MV-4-11 (cell line): ENCODE measurements at regions not wholly inside any gene's neighbourhood (a gene's known extent, or its start where the extent isn't known, plus 50 kb on each side); places are given as distances from the start of the nearest gene placed in this dataset.

ENCODE experiments used
- DNase-seq: peaks from one replicate; lab custom pipeline; 2025; lab: John Stamatoyannopoulos, UW

DNA sequence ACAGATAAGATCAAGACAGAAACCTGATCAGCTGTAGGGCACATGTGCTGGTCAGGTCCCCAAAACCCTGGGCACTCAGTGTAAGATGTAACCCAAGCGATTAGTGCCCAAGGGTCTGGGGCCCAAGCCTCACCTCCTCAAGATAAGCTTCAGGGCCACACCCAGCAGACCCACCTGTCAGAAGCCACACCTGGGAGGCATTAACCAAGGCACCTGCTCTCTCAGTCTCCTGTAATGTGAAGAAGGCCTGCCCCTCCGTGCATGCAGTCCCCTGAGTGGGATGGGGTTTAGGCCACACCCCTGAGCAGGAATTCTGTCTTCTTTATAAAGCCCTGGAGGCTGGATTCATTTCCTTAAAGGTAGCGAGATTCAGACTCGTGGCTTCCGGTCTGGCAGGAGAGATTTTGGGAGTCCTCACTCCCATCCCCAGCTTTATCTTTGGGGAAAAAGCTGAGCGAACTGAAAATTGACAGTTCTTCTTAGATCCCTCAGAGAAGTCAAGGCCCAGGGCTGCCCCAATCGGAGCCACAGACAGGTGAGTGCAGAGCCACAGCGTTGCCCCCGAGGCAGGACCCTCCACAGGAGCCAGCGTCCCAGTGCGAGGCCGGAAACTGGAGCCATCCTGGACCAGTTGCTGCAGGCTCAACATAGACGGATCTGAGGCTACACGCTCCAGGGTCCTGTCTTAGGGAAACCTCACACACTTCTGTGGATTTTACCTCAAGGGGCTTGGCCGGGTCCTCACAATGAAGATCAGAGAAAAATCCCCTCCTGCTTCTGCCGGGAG lies 357.6 kb upstream of the IRX4 start:
- no peak for DNase-seq

DNA sequence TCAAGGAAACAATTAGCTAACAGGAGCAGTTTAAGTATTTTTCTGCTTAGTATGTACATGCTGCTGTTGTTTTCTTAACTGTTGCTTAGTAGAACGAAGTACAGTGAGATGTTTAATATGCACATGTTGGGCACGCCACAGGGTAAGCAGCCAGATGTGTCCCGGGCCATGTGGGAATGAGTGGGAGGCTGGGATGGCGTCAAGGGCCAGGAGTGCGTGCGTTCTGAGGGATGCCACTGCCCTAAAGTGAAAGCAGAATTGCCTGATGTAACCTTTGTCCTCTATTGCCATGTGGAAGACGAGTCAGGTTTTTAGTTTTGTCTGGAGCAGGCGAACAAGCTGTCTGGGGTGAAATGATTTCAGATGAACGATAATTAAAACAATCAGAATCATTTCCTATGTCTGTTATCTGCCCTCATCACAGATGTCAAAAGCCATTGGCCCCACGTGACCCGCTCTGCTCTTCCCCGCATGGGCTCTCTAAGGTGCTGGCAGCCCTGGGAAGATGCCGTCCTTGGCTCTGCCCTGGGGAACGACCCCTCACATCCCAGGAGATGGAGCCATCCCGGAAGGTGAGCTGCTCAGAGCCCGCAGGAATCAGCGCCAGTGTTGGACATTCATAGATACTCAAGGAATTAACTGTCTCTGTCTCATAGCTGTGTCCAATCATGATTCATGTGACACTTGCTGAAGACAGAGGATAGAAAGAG lies 356.6 kb upstream of the IRX4 start:
- DNase-seq, result no peak

DNA sequence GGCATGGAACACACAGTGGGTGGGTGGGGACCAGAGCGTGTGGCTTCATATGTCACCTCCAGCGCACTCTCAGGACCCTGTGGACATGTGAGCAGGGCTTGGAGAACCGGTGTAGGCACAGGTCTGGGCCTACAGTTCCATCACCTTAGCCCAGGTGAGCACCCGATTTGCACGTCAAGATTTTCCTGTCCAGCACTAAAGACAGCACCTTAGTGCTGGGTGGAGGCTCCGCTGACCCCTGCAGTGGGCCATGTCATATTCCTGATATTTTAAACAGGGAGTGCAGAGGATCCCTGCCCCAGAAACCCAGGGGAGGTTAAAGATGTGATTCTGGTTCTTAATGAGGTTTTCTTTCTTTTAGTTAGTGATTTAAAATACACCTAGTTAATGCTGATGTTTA lies 356.0 kb upstream of the IRX4 start:
- DNase-seq, result no peak

DNA sequence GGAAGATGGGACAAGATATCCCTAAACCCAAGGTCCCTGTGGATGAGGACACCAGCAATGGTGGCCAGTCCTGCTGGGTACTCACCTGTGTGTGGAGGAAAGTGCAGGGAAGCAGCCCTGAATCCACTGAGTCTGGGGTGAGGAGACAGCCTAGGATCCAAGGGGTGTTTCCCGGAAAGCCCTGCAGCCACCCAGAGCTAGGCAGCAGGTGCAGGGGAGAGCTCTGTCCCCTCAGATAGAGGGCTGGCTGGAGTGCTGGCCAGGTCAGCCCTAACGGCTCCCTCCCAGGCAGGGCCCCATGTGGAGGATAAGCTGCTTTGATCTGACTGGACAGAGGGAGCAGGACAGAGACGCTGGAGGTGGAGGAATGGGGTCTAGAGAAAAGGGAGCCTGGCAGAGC lies 344.7 kb upstream of the IRX4 start:
- no peak for DNase-seq

DNA sequence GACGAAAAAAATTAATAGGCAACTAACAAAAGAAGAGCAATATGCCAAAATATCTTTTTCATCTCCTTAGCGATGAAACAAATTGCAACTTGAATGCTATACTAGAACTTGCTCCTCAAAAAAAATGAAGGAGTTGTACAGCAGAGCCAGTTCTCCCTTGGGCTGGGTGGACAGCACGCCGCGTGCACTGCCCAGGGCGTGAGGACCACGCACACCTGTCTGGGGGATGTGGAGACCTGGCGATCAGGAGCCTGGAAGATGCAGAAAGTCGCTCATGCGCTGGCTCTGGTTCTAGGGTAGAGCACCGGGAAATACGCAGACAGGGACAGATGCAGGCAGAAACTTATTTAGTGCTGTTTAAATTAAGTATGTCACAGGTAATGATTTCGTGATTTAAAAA lies 342.0 kb upstream of the IRX4 start:
- no peak for DNase-seq

DNA sequence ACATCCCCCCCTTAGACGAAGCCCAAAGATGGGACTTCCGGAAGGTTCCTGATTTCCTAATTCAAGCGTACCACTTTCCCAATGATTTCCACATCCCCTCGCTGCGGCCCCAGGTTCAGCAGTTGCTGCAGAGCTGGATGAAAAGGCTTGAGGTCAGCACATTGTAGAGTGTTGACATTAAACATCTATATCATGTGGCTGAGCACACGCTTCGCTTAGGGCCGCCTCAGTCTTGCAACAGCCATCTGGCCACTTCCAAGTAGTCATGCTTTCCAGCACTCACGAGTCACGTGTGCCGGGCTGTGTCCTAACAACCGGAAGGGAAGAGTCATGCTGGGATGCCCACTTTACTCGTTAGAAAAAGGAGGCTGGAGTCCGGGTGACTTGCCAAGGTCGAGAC lies 340.6 kb upstream of the IRX4 start:
- no peak for DNase-seq

DNA sequence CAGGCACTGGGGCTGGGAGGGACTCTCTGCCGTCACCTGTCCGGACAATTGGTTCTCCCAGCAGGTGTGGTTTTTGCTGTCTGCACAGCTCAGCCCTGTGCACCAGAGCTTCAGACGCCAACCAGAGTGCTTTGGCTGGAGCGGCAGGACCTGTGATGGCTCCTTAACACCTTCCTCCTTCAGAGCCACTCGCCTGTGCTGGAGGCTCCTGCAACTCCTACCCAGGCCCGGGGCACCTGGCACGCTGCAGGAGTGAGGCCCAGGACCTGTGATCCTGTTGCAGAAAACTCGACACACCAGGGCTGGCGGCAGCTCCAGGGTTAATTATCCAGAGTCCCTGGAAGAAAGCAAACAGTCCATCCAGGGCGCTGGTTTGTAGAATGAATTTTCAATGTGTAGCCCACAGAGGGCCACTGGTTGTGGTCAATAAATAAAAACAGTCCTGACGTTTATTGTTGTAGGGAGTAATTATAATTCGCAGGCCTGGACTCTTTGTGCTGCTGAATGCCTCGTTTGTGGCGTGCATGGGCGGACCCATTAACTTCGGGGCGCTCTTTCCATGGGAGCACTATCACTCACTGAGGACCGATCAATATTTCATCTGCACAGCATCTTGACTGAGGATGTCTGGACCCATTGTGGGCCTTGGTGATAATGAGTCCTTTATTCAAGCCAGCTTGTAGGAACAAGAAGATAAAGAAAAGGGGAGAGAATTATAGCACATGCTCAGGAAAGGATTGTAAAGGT lies 339.7 kb upstream of the IRX4 start:
- DNase-seq, result no peak

DNA sequence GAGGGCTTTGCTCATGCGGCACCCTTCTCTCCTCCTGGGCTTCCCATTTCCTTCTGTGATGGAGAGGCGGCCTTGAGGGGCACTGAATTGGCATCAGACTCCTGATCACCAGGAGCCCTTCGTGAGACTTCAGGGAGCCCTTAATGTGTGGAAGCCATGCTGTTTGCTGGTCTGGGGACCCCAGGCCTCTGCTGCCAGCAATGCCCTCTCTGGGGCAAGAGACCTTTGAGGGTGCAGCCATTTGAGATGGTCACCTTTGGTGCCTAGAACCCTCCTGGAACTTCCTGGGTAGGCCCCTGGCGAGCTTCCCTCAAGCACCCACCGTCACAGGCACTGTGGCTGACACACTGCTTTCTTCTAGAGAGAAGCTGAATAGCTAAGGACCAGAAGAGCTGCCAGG lies 338.7 kb upstream of the IRX4 start:
- DNase-seq, result no peak

DNA sequence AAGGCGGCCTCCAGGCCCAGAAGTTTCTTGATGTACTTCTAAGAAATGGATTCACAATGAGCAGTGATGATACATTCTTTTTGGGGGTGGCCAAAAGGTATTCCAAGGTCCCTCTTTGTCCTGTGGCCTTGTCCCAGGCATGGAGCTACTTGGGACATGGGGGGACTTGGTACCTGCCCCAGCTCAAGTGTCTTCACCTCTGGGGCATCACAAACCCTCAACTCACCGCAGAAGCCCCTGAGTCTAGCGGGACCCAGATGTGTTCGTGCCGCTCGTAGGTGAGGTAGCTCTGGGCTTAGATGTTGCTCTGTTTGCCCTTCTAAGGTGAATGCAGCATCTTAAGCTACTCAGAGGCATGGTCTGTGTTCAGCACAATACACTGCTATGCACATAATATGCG lies 338.0 kb upstream of the IRX4 start:
- DNase-seq, result no peak

DNA sequence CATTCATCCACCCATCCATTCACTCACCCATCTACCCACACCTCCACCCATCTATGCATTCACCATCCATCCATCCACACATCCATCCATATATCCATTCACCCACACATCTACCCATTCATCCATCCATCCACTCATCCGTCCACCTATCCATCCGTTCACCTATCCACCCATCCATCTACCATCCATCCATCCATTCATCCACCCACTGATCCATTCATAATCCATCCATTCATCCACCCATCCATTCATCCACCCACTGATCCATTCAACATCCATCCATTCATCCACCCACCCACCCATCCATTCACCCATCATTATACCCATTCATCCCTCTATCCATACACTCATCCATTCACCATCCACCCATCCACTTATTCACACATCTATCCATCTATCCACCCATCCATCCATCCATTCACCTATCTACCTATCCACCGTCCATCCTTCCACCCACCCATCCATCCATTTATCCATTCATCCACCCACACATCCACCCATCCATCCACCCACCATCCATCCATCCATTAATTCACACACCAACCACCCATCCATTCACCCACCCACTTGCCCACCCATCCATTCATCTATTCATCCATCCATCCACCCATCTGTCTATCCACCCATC lies 336.5 kb upstream of the IRX4 start:
- DNase-seq, result no peak

DNA sequence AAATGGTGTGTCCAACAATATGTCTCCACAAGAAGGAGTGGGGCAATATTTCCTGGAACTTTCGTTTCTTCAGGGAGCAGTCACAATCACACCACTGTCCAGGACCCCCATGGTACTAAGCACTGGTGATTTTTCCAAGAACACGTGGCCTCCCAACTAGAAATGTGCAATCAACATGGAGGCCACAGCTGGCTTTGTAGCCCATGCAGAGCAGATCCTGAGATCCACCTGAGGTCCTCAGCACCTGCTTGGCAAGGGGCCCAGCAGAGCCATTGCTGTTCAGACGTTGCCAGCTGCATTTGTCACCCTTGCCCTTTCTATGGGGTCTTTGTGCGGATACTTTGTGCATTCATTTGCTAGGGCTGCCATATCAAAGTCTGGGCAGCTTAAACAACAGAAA lies 334.5 kb upstream of the IRX4 start:
- no peak for DNase-seq

DNA sequence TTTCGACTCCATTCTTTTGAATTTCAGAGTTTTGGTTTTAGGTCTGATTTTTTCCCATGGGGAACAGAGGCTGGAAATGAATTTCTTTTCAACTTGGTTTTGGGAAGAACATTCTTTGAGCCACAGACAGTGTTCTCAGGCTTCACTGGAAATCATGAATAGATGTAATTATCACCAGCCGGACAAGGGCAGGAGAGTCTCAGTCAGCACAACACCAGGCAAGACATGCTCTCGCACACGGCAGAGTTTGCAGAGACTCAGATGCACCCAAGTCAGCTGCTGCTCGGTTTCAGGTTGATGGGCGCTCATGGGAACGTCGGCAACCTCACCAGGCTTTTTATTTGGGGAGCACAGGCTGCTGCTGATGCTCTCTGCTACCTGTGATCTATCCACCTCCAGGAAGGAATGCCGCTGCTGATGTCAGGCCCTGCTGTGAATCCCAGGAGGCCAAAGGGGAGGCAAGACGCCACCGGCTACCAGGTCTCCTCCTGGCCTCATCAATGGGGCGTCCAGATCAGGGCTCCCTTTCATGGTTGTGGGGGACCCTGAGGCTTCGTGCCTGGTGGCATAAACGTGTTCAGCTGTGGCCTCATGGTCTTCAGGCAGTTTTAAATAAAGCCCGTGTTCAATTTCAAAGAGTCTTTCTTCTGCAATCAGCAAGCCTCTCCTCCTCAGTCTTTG lies 332.3 kb upstream of the IRX4 start:
- no peak for DNase-seq

DNA sequence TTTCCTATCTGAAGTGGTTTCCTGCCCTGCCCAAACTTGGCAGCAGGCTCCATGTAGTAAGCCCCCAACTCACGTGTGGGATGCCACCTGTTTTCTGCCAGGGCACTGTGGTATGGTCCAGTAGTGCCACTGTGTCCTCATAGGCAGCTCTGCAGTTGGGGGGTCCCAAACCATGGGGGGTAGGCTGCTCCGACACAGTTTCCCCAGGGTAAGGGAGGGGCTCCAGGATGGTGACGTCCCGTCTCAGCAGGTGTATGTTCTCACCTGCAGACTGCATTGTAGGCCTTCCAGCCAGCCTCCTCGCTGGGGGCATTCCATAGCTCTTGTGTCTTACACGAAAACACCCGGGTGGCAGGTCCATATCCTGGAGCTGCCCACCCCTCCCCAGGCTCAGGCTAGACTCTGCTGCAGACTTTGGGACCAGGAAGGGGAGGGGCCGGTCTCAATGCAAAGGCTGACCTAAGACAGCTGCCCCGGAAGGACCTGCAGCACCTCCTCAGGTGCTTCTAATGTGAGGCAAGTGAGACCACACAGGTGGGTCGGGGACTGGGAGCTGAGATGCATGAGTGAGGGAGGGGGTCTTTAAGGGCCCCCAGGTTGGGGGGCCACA lies 330.5 kb upstream of the IRX4 start:
- DNase-seq, result no peak

DNA sequence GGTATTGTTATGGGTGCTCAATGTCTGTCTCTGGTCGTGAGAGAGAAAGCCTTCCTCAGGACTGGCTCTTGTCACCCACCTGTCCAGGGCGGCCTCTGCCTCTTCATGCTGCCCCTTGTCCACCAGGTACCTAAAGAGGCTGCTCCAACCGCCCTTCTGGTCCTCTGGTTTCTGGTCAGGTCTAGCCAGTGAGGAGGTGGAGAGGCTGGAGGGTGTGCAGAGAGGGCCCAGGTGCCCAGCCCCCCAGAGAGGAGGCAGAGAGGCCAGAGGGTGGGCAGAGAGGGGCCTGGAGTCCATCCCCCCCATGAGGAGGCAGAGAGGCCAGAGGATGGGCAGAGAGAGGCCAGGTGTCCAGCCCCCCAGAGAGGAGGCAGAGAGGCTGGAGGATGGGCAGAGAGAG lies 329.8 kb upstream of the IRX4 start:
- DNase-seq, result no peak

DNA sequence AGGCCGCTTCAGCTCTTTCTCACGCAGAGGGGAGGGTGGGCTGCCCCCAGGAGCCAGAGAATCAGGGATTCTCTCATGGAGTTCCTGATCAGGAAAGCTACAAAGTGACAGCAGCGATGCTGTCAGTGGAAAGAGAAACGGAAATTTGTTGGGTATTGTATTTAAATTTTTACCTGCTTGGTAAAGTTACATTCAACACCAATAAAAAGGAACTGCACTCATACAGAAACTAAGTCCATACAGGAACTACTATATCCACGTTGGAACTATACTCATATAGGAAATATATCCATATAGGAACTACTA lies 325.5 kb upstream of the IRX4 start:
- DNase-seq, result no peak

DNA sequence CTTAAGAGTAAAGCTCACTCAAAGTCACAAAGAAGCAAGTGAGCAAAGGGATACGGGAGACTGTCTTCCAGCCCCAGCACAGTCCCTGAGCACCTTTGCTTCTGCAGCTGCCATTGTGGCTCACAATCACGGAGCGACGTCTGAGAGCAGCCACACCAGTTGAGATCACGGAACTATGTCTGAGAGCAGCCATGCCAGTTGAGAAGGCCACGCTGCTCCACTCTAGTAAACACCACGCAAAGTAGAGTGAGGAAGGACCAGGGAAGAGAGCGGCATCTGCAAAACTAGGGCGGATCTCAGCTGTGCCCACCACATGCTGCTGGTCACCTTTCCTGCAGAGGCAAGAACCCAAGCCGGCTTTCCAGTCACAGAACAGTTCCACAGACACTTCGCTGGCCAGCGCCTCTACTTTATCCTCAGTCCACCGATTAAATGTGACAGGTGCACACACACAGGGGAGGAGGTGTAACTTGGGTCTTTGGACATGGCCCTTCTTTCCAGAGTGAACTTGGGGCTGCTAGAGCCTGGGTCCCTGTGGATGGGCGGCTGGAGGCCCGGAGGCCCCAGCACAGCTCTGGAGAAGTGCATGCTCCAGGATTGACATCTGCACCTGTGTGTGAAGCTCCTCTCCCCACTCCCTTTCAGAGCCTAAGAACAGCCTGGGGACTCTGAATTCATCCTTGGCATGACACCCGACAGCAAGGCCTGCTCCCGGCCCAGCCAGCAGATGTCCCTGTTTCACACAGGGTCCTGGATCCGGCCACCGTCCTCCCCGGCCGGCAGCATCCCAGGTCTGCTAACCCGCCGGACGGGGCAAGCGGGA lies 324.9 kb upstream of the IRX4 start:
- no peak for DNase-seq

DNA sequence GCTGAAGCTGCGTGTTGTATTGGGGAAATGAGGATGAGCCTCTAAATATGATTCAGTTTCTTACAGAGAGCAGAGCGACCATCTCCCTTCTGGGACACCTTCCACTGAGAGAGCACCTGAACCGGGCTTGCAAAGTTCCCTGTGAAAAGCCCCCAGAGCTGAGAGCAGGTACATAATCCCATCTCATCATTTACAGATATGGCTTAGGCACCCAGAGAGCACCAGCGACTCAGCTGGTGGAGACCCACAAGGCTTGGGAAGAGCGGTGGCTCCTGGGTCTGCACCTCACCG lies 324.3 kb upstream of the IRX4 start:
- DNase-seq, result no peak

DNA sequence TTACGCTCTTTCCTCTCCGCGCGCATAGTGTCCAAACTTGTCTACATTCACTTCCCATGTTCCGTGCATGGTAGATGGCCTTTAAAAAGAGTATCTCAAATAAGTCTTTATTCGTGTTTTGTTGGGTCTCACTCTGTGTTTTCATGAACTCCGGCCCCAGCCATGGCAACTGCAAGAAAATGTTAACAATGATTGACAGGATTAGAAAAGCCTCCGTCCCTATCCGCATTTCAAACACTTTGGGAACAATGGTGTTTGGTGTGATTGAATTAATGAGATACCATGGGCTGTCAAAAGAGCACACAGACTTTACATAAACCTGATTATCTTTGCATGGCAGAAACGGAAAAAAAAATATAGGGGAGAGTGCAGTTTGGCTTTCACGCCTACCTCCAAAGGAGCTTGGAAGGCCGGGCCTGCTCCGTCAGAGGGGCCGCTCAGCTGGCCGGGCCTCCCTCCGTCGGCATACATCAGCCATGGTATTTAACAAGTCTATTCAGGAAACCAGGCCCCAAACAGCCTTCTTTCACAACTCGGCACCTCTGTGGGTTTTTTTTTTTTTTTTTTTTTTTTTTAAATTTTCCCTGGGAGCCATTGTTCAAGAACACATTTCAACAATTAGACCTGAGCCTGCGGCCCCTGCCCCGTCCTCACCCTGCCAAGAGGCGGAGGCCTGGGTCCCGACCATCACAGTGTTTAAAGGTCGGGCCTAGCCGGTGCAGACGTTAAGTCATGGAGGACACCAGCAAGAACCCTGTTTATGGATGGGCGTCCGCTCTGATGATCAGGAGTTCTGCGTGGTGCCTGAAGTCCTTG lies 323.8 kb upstream of the IRX4 start:
- no peak for DNase-seq

DNA sequence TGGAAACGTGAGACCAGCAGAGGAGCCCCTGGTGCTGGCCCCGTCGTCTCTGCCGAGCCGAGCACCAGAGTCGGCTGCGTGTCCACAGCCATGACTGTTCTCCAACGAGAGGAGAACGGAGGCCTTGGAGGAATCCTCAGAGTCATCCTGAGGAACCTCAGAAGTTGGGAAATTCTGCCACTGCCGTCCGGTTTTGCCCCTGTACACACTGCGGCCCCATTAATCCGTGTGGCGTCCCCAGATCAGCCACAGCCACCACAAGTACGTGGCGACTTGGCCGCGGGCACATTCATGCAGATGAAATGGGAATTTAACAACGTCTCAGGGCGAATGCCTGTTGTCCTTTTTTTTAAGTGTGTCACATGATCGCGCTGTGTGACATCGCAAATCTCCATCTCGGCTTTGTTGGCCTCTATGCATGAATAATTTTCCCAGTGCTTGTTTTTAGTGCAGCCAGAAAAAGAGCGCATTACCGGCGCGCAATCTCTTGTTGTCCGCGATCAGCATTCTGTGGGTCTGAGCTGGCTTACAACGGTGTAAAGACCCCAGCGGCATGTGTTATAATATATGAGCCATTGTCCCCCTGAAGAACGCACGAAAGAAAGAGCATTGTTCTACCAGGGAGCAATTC lies 323.0 kb upstream of the IRX4 start:
- DNase-seq, result no peak

DNA sequence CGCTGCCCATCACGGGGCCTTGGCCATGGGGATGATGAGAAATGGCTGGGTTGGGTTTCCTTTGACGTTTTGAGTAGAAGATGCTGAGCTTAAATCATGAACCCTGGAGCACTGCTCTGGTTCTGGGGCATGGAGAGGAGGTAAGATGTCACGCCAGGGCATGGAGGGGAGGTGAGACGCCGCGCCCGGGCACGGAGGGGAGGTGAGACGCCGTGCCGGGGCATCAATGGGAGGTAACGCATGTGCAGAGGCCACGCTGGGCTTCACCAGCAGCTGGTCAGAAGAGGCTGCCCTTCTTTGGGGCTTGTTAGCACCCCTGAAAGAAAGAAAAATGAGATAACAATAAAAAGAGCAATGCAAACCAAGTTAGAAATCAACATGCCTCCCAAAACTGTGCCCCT lies 322.5 kb upstream of the IRX4 start:
- no peak for DNase-seq
